ENCODE measurements at regions not wholly inside any gene's neighbourhood (a gene's known extent, or its start where the extent isn't known, plus 50 kb on each side); places are given as distances from the start of the nearest gene placed in this dataset.

GRCh38 chr18:67408240-67408639 is 108.3 kb downstream of the DSEL start:
- no peaks in the 10 kb centered on the region for H3K27me3 ChIP-seq (ENCODE audit: control insufficient read depth, insufficient read depth, low read length)
- H3K4me2 ChIP-seq (ENCODE audit: low read length): no peak overlapping the region
- H2AFZ ChIP-seq: no peak overlapping the region
- H3K9me3 ChIP-seq (ENCODE audit: control insufficient read depth, low read length): no peaks in the 10 kb centered on the region
- H3K4me1 ChIP-seq: no peaks in the 10 kb centered on the region
- no peak overlapping the region for H3K9ac ChIP-seq
- H3K79me2 ChIP-seq: no peaks in the 10 kb centered on the region
- H3K27ac ChIP-seq: no peak overlapping the region
- H3K4me3 ChIP-seq (ENCODE audit: low read depth, low read length): no peak overlapping the region
- no peak for TF ChIP-seq CTCF (IDR thresholded peaks at IDR 0.05)
- no peaks in the 10 kb centered on the region for H3K36me3 ChIP-seq (ENCODE audit: control insufficient read depth, insufficient read depth, low read length)

- Histone ChIP-seq H3K9me3 (ENCODE audit: control insufficient read depth, low read length) (no peaks in the 10 kb centered on the region), H3K4me1 (no peaks in the 10 kb centered on the region), H3K36me3 (ENCODE audit: control insufficient read depth, insufficient read depth, low read length) (no peaks in the 10 kb centered on the region), H3K4me2 (ENCODE audit: low read length) (no peak overlapping the region), H3K9ac (no peak overlapping the region), H3K27ac (no peak overlapping the region), H2AFZ (no peak overlapping the region), H3K27me3 (ENCODE audit: control insufficient read depth, insufficient read depth, low read length) (no peaks in the 10 kb centered on the region), H3K4me3 (ENCODE audit: low read depth, low read length) (no peak overlapping the region), H3K79me2 (no peaks in the 10 kb centered on the region)
- TF ChIP-seq CTCF (IDR thresholded peaks at IDR 0.05): no peak
Observed at GRCh38 chr18:67406714-67407113, 109.8 kb downstream of the DSEL start.

GRCh38 chr18:67402543-67402942 is 114.0 kb downstream of the DSEL start:
- no peak for TF ChIP-seq CTCF (IDR thresholded peaks at IDR 0.05)
- Histone ChIP-seq H3K27ac (no peak overlapping the region), H3K9me3 (ENCODE audit: control insufficient read depth, low read length) (no peaks in the 10 kb centered on the region), H2AFZ (no peak overlapping the region), H3K4me1 (no peaks in the 10 kb centered on the region), H3K79me2 (no peaks in the 10 kb centered on the region), H3K9ac (no peak overlapping the region), H3K4me2 (ENCODE audit: low read length) (no peak overlapping the region), H3K4me3 (ENCODE audit: low read depth, low read length) (no peak overlapping the region), H3K27me3 (ENCODE audit: control insufficient read depth, insufficient read depth, low read length) (no peaks in the 10 kb centered on the region), H3K36me3 (ENCODE audit: control insufficient read depth, insufficient read depth, low read length) (no peaks in the 10 kb centered on the region)

- H3K4me1 ChIP-seq: no peaks in the 10 kb centered on the region
- no peak overlapping the region for H3K4me2 ChIP-seq (ENCODE audit: low read length)
- no peak overlapping the region for H2AFZ ChIP-seq
- H3K27ac ChIP-seq: no peak overlapping the region
- H3K27me3 ChIP-seq (ENCODE audit: control insufficient read depth, insufficient read depth, low read length): no peaks in the 10 kb centered on the region
- no peaks in the 10 kb centered on the region for H3K79me2 ChIP-seq
- no peak for TF ChIP-seq CTCF (IDR thresholded peaks at IDR 0.05)
- H3K36me3 ChIP-seq (ENCODE audit: control insufficient read depth, insufficient read depth, low read length): no peaks in the 10 kb centered on the region
- H3K9ac ChIP-seq: no peak overlapping the region
- H3K4me3 ChIP-seq (ENCODE audit: low read depth, low read length): no peak overlapping the region
- H3K9me3 ChIP-seq (ENCODE audit: control insufficient read depth, low read length): no peaks in the 10 kb centered on the region
Observed at GRCh38 chr18:67400502-67401117, 115.9 kb downstream of the DSEL start.

- Histone ChIP-seq H2AFZ (no peak overlapping the region), H3K4me3 (ENCODE audit: low read depth, low read length) (no peak overlapping the region), H3K9me3 (ENCODE audit: control insufficient read depth, low read length) (no peaks in the 10 kb centered on the region), H3K9ac (no peak overlapping the region), H3K36me3 (ENCODE audit: control insufficient read depth, insufficient read depth, low read length) (no peaks in the 10 kb centered on the region), H3K4me1 (no peaks in the 10 kb centered on the region), H3K4me2 (ENCODE audit: low read length) (no peak overlapping the region), H3K79me2 (no peaks in the 10 kb centered on the region), H3K27me3 (ENCODE audit: control insufficient read depth, insufficient read depth, low read length) (no peaks in the 10 kb centered on the region), H3K27ac (no peak overlapping the region)
- TF ChIP-seq CTCF (IDR thresholded peaks at IDR 0.05): no peak
Observed at GRCh38 chr18:67386032-67386431, 130.5 kb downstream of the DSEL start.
